ENCODE measurements at regions not wholly inside any gene's neighbourhood (a gene's known extent, or its start where the extent isn't known, plus 50 kb on each side); places are given as distances from the start of the nearest gene placed in this dataset.

DNA sequence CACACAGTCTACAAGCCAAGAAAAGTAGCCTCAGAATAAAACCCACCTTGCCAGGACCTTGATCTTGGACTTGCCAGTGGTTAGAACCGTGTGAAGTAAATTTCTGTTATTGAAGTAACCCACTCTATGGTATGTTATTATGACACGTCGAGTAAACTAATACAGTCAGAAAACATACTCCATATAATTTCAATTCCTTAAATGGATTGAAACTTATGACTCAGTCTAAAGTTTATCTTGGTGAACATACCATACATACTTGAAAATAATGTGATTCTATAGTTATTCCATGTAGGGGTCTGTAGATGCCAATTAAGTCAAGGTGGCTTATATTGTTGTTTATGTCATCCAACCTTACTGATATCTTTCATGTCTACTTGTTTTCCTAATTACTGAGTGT, 950.7 kb downstream of the TLE4 start:
- no peaks in the 10 kb centered on the region for H3K27me3 ChIP-seq
- TF ChIP-seq, protein P1, sequence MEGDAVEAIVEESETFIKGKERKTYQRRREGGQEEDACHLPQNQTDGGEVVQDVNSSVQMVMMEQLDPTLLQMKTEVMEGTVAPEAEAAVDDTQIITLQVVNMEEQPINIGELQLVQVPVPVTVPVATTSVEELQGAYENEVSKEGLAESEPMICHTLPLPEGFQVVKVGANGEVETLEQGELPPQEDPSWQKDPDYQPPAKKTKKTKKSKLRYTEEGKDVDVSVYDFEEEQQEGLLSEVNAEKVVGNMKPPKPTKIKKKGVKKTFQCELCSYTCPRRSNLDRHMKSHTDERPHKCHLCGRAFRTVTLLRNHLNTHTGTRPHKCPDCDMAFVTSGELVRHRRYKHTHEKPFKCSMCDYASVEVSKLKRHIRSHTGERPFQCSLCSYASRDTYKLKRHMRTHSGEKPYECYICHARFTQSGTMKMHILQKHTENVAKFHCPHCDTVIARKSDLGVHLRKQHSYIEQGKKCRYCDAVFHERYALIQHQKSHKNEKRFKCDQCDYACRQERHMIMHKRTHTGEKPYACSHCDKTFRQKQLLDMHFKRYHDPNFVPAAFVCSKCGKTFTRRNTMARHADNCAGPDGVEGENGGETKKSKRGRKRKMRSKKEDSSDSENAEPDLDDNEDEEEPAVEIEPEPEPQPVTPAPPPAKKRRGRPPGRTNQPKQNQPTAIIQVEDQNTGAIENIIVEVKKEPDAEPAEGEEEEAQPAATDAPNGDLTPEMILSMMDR (IDR thresholded peaks at IDR 0.05), result no peak
- no peak for TF ChIP-seq POLR2AphosphoS5 (IDR thresholded peaks at IDR 0.05)
- TF ChIP-seq EP300 (IDR thresholded peaks at IDR 0.05), result no peak
- no peak for TF ChIP-seq POLR2A (IDR thresholded peaks at IDR 0.05)
- H3K4me3 ChIP-seq, result no peak overlapping the region
- H3K4me1 ChIP-seq, result no peaks in the 10 kb centered on the region
- 93 to 94% methylated on average over 3 of the region's 3 CpGs for WGBS, 2 donors
- H3K9me3 ChIP-seq, result no peaks in the 10 kb centered on the region
- ATAC-seq (ENCODE audit: low FRiP score in 2 of 2) (no peak), DNase-seq (no peak)
- no peak overlapping the region for H3K27ac ChIP-seq
- H3K36me3 ChIP-seq, result no peaks in the 10 kb centered on the region

DNA sequence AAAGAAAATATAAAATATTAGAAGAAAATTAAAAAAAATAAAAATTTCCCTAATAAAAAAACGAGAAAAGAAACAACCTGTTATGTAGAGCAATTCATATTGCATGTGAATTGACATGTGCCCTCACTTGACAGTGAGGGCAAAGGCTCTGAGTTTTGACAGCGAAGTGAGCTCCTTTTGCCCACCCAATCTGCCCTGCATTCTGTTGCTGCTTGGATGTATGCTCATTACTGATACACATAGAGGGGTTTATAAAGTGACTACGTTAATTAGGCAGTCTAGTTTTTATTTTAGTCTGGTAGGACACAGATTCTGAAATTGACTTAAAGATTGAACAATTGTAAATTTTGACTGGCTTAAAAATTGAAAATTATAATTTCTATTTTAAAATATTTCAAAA, 949.4 kb downstream of the TLE4 start:
- 70 to 78% methylated on average over 3 of the region's 3 CpGs for WGBS, 2 donors

DNA sequence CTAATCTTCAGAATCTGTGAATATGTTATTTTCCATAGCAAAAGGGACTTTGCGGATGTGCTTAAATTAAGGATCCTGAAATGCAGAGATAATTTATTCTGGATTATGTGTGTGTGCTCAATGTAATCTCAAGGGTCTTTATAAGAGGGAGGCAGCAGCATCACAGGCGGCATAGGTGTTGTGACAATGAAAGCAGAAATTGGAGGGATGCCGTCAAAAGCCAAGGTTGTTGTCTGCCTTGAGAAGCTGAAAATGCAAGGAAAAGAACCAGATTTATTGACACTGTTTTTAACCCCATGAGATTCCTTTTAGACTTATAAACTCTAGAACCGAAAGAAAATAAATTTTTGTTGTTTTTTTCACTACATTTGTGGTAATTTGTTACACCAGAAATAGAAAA, 948.5 kb downstream of the TLE4 start:
- H3K27ac ChIP-seq, result no peak overlapping the region
- WGBS, 2 donors, result 86 to 94% methylated on average over 4 of the region's 4 CpGs
- H3K27me3 ChIP-seq, result no peaks in the 10 kb centered on the region
- no peak overlapping the region for H3K4me3 ChIP-seq
- no peaks in the 10 kb centered on the region for H3K36me3 ChIP-seq
- no peaks in the 10 kb centered on the region for H3K4me1 ChIP-seq
- TF ChIP-seq EP300 (IDR thresholded peaks at IDR 0.05) (no peak), POLR2AphosphoS5 (IDR thresholded peaks at IDR 0.05) (no peak), POLR2A (IDR thresholded peaks at IDR 0.05) (no peak)
- TF ChIP-seq, protein P1 (IDR thresholded peaks at IDR 0.05), result no peak
- no peak for ATAC-seq (ENCODE audit: low FRiP score in 2 of 2)
- DNase-seq, result no peak
- no peaks in the 10 kb centered on the region for H3K9me3 ChIP-seq

More for the DNA sequence above, 949.4 kb downstream of the TLE4 start:
- no peak for DNase-seq
- Histone ChIP-seq H3K9me3 (no peaks in the 10 kb centered on the region), H3K4me1 (no peaks in the 10 kb centered on the region), H3K4me3 (no peak overlapping the region), H3K27me3 (no peaks in the 10 kb centered on the region), H3K27ac (no peak overlapping the region), H3K36me3 (no peaks in the 10 kb centered on the region)
- no peak for ATAC-seq (ENCODE audit: low FRiP score in 2 of 2)
- TF ChIP-seq POLR2A (IDR thresholded peaks at IDR 0.05) (no peak), POLR2AphosphoS5 (IDR thresholded peaks at IDR 0.05) (no peak), EP300 (IDR thresholded peaks at IDR 0.05) (no peak)
- TF ChIP-seq, protein P1 (IDR thresholded peaks at IDR 0.05), result no peak

DNA sequence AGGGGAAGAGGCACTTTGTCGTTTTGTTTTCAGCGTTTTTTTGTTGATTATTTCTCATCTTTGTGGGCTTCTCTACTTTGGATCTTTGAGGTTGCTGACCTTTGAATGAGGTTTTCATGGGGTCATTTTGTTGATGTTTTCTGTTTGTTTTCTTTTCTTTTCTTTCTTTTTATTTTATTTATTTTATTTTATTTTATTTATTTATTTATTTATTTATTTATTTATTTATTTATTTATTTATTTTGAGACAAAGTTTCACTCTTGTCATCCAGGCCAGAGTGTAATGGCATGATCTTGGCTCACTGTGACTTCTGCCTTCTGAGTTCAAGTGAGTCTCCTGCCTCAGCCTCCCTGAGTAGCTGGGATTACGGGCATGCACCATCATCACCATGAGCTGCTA, 946.7 kb downstream of the TLE4 start:
- TF ChIP-seq EP300 (IDR thresholded peaks at IDR 0.05) (no peak), POLR2A (IDR thresholded peaks at IDR 0.05) (no peak), POLR2AphosphoS5 (IDR thresholded peaks at IDR 0.05) (no peak)
- TF ChIP-seq, protein P1 (IDR thresholded peaks at IDR 0.05), result no peak
- 85 to 94% methylated on average over 3 of the region's 3 CpGs for WGBS, 2 donors
- Histone ChIP-seq H3K27ac (no peak overlapping the region), H3K27me3 (no peaks in the 10 kb centered on the region), H3K4me3 (no peak overlapping the region), H3K9me3 (no peaks in the 10 kb centered on the region), H3K36me3 (no peaks in the 10 kb centered on the region), H3K4me1 (no peaks in the 10 kb centered on the region)
- ATAC-seq (ENCODE audit: low FRiP score in 2 of 2), result no peak
- DNase-seq, result no peak

DNA sequence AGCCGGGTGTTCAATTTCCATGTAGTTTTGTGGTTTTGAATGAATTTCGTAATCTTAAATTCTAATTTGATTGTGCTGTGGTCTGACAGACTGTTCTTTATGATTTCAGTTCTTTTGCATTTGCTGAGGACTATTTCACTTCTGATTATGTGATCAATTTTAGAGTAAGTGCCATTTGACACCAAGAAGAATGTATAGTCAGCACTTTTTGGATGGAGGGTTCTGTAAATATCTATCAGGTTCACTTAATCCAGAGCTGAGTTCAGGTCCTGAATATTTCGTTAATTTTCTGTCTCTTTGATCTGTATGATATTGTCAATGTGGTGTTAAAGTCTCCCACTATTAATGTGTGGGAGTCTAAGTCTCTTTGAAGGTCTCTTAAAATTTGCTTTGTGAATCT, 944.9 kb downstream of the TLE4 start:
- Histone ChIP-seq H3K27me3 (no peaks in the 10 kb centered on the region), H3K9me3 (no peaks in the 10 kb centered on the region), H3K4me3 (no peak overlapping the region), H3K4me1 (no peaks in the 10 kb centered on the region), H3K36me3 (no peaks in the 10 kb centered on the region), H3K27ac (no peak overlapping the region)
- TF ChIP-seq POLR2AphosphoS5 (IDR thresholded peaks at IDR 0.05), result no peak
- TF ChIP-seq, protein P1 (IDR thresholded peaks at IDR 0.05), result no peak
- TF ChIP-seq POLR2A (IDR thresholded peaks at IDR 0.05), result no peak
- TF ChIP-seq EP300 (IDR thresholded peaks at IDR 0.05), result no peak
- ATAC-seq (ENCODE audit: low FRiP score in 2 of 2) (no peak), DNase-seq (no peak)
- 75 to 87% methylated on average over 3 of the region's 3 CpGs for WGBS, 2 donors

Measured in upper lobe of left lung (tissue), 6 donors.